GM23338 (cell line): ENCODE measurements at regions not wholly inside any gene's neighbourhood (a gene's known extent, or its start where the extent isn't known, plus 50 kb on each side); places are given as distances from the start of the nearest gene placed in this dataset.

Experiments used
- CREB1 ChIP-seq: fragments of 250-450 bp; sonication (Bioruptor Pico); IDR thresholded peaks from 2 replicates; pipeline ENCODE4 v1.5.0; 2020; ENCODE audit warnings: low read depth, mild to moderate bottlenecking, moderate library complexity
- ETS1 ChIP-seq: IDR thresholded peaks from 2 replicates; pipeline ENCODE4 v1.6.1; 2016; ENCODE audit warnings: antibody characterized with exemption
- EZH2 ChIP-seq: fragments of 200-600 bp; sonication (generic); IDR thresholded peaks from one replicate; pipeline ENCODE4 v1.8.0; 2017; ENCODE audit warnings: antibody characterized with exemption, mild to moderate bottlenecking, low read depth; ENCODE audit not compliant: unreplicated experiment
- EZH2phosphoT487 ChIP-seq: fragments of 200-600 bp; sonication (generic); IDR thresholded peaks from one replicate; pipeline ENCODE4 v1.8.1; 2018; ENCODE audit warnings: antibody characterized with exemption; ENCODE audit not compliant: unreplicated experiment
- JUNB ChIP-seq: IDR thresholded peaks from one replicate; pipeline ENCODE4 v1.6.1; 2016; ENCODE audit warnings: antibody characterized with exemption; ENCODE audit not compliant: unreplicated experiment
- NANOG ChIP-seq: IDR thresholded peaks from 2 replicates; pipeline ENCODE4 v1.6.1; 2016; ENCODE audit warnings: antibody characterized with exemption, borderline replicate concordance
- POLR2AphosphoS5 ChIP-seq: IDR thresholded peaks from 2 replicates; pipeline ENCODE4 v1.6.1; 2016; ENCODE audit warnings: antibody characterized with exemption, low read depth
- ZNF331 ChIP-seq: fragments of 250-450 bp; sonication (Bioruptor Pico); IDR thresholded peaks from 2 replicates; pipeline ENCODE4 v1.5.0; 2020; ENCODE audit warnings: low read depth, mild to moderate bottlenecking, moderate library complexity
- TF ChIP-seq, protein P1 (sequence below), 2 experiments: fragments of 200-600 bp in 1 of 2; sonication (generic) in 1 of 2; conservative IDR thresholded peaks; 2 replicates each; pipeline versions ENCODE4 v1.5.1 to v1.6.1; 2016 to 2017; ENCODE audit warnings: antibody characterized with exemption in 2 of 2, low read depth in 2 of 2, mild to moderate bottlenecking in 2 of 2, moderate library complexity in 1 of 2
- TF ChIP-seq, protein P2 (sequence below): IDR thresholded peaks from one replicate; pipeline ENCODE4 v1.6.1; 2018; ENCODE audit warnings: antibody characterized with exemption; ENCODE audit not compliant: unreplicated experiment

DNA sequence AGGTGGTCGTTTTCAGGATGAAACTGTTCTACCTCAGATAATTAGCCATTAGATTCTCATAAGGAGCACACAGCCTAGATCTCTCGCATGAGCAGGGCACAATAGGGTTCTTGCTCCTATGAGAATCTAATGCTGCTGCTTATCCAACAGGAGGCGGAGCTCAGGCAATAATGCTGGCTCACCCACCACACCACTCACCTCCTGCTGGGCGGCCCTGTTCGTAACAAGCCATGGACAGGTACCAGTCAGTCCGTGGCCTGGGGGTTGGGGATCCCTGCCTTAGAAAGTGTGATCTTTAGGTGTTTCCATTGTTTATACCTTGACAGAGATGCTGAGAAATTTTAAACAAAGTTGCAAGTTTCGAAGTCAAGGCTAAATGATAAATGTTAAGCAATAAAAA, 344.6 kb upstream of the HTR2A start:
- TF ChIP-seq ETS1 (no peak), EZH2phosphoT487 (no peak), POLR2AphosphoS5 (no peak), EZH2 (no peak), CREB1 (CRISPR knock-in tag) (no peak), ZNF331 (CRISPR knock-in tag) (no peak), JUNB (no peak), NANOG (no peak)
- TF ChIP-seq, protein P1, sequence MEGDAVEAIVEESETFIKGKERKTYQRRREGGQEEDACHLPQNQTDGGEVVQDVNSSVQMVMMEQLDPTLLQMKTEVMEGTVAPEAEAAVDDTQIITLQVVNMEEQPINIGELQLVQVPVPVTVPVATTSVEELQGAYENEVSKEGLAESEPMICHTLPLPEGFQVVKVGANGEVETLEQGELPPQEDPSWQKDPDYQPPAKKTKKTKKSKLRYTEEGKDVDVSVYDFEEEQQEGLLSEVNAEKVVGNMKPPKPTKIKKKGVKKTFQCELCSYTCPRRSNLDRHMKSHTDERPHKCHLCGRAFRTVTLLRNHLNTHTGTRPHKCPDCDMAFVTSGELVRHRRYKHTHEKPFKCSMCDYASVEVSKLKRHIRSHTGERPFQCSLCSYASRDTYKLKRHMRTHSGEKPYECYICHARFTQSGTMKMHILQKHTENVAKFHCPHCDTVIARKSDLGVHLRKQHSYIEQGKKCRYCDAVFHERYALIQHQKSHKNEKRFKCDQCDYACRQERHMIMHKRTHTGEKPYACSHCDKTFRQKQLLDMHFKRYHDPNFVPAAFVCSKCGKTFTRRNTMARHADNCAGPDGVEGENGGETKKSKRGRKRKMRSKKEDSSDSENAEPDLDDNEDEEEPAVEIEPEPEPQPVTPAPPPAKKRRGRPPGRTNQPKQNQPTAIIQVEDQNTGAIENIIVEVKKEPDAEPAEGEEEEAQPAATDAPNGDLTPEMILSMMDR (conservative IDR thresholded peaks at IDR 0.05; ENCODE audit: low read depth in 2 of 2), result no peak
- TF ChIP-seq, protein P2, sequence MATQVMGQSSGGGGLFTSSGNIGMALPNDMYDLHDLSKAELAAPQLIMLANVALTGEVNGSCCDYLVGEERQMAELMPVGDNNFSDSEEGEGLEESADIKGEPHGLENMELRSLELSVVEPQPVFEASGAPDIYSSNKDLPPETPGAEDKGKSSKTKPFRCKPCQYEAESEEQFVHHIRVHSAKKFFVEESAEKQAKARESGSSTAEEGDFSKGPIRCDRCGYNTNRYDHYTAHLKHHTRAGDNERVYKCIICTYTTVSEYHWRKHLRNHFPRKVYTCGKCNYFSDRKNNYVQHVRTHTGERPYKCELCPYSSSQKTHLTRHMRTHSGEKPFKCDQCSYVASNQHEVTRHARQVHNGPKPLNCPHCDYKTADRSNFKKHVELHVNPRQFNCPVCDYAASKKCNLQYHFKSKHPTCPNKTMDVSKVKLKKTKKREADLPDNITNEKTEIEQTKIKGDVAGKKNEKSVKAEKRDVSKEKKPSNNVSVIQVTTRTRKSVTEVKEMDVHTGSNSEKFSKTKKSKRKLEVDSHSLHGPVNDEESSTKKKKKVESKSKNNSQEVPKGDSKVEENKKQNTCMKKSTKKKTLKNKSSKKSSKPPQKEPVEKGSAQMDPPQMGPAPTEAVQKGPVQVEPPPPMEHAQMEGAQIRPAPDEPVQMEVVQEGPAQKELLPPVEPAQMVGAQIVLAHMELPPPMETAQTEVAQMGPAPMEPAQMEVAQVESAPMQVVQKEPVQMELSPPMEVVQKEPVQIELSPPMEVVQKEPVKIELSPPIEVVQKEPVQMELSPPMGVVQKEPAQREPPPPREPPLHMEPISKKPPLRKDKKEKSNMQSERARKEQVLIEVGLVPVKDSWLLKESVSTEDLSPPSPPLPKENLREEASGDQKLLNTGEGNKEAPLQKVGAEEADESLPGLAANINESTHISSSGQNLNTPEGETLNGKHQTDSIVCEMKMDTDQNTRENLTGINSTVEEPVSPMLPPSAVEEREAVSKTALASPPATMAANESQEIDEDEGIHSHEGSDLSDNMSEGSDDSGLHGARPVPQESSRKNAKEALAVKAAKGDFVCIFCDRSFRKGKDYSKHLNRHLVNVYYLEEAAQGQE, result no peak
